Endothelial cell of umbilical vein (primary cell): ENCODE measurements at regions not wholly inside any gene's neighbourhood (a gene's known extent, or its start where the extent isn't known, plus 50 kb on each side); places are given as distances from the start of the nearest gene placed in this dataset.

Experiments
- EZH2 ChIP-seq: IDR thresholded peaks from 2 replicates; pipeline ENCODE4 v1.6.1; 2012; ENCODE audit warnings: borderline replicate concordance, low read depth, mild to moderate bottlenecking, moderate library complexity, low read length, inconsistent platforms; ENCODE audit not compliant: severe bottlenecking
- POLR2A ChIP-seq: IDR thresholded peaks from 2 replicates; pipeline ENCODE4 v1.6.1; 2012; ENCODE audit warnings: low read depth, mild to moderate bottlenecking, control low read depth, low read length
- POLR2AphosphoS5 ChIP-seq: IDR thresholded peaks from 2 replicates; pipeline ENCODE4 v1.6.1; 2012; ENCODE audit warnings: low read depth, mild to moderate bottlenecking, control low read depth, low read length, moderate library complexity; ENCODE audit not compliant: insufficient read depth
- TF ChIP-seq, protein P1 (sequence below), 2 donors: IDR thresholded peaks; 1 replicate in 1 of 2; 2 replicates in 1 of 2; pipeline ENCODE4 v1.5.1; 2011; ENCODE audit warnings: low read length in 2 of 2, mild to moderate bottlenecking in 2 of 2, moderate library complexity in 2 of 2, control low read depth in 1 of 2, inconsistent platforms in 1 of 2, low read depth in 1 of 2; ENCODE audit not compliant: insufficient read depth in 1 of 2; ENCODE audit errors: extremely low read depth in 1 of 2

DNA sequence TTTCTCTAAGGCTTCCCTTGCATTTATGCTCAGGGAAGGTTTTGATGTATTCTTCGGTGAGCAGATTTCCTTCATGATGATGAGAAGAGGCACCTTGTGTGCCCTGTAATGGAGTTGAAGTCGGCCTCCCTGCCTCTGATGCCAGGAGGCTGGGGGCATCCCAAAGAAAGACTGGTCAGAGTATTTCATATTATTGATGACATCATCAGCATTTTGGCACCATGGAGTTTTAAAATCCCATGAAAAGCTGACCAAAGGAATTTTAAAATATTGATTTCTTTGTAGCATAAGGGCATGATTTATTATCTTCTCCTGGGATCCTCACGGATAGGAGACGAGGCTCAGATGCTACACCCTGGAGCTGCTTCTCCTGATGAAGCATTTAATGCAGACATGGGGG is 231.2 kb upstream of the IRX1 start:
- TF ChIP-seq, protein P1, sequence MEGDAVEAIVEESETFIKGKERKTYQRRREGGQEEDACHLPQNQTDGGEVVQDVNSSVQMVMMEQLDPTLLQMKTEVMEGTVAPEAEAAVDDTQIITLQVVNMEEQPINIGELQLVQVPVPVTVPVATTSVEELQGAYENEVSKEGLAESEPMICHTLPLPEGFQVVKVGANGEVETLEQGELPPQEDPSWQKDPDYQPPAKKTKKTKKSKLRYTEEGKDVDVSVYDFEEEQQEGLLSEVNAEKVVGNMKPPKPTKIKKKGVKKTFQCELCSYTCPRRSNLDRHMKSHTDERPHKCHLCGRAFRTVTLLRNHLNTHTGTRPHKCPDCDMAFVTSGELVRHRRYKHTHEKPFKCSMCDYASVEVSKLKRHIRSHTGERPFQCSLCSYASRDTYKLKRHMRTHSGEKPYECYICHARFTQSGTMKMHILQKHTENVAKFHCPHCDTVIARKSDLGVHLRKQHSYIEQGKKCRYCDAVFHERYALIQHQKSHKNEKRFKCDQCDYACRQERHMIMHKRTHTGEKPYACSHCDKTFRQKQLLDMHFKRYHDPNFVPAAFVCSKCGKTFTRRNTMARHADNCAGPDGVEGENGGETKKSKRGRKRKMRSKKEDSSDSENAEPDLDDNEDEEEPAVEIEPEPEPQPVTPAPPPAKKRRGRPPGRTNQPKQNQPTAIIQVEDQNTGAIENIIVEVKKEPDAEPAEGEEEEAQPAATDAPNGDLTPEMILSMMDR (IDR thresholded peaks at IDR 0.05; ENCODE audit: extremely low read depth in 1 of 2, insufficient read depth in 1 of 2, low read depth in 1 of 2, low read length in 2 of 2): no peak
- no peak for TF ChIP-seq POLR2AphosphoS5
- TF ChIP-seq POLR2A: no peak
- no peak for TF ChIP-seq EZH2
